Femur (tissue), 1 donor: ENCODE measurements at regions not wholly inside any gene's neighbourhood (a gene's known extent, or its start where the extent isn't known, plus 50 kb on each side); places are given as distances from the start of the nearest gene placed in this dataset.

Experiments
- DNase-seq: peaks from one replicate; pipeline ENCODE4 v3.0.0-alpha.2; 2017

- no peak for DNase-seq
These were observed 296.0 kb downstream of the PCNX1 start for GRCh38 chr14:71203306-71203705.

GRCh38 chr14:71204231-71204630 is 297.0 kb downstream of the PCNX1 start:
- no peak for DNase-seq

GRCh38 chr14:71204768-71205167 is 297.5 kb downstream of the PCNX1 start:
- DNase-seq = no peak

- no peak for DNase-seq
These were observed 298.9 kb downstream of the PCNX1 start for GRCh38 chr14:71206123-71206522.

- DNase-seq = peak; percentile 55
These were observed 299.6 kb downstream of the PCNX1 start for GRCh38 chr14:71206766-71207371.

GRCh38 chr14:71208702-71209357 is 301.6 kb downstream of the PCNX1 start:
- no peak for DNase-seq

GRCh38 chr14:71209888-71210287 is 302.6 kb downstream of the PCNX1 start:
- no peak for DNase-seq

GRCh38 chr14:71212093-71212492 is 304.8 kb downstream of the PCNX1 start:
- DNase-seq = no peak

- no peak for DNase-seq
These were observed 305.4 kb downstream of the PCNX1 start for GRCh38 chr14:71212683-71213107.

GRCh38 chr14:71214241-71214640 is 307.0 kb downstream of the PCNX1 start:
- no peak for DNase-seq

GRCh38 chr14:71220462-71220861 is 313.2 kb downstream of the PCNX1 start:
- no peak for DNase-seq

- no peak for DNase-seq
These were observed 313.9 kb downstream of the PCNX1 start for GRCh38 chr14:71221119-71221518.

GRCh38 chr14:71225113-71225512 is 317.9 kb downstream of the PCNX1 start:
- no peak for DNase-seq

GRCh38 chr14:71228711-71229110 is 321.5 kb downstream of the PCNX1 start:
- no peak for DNase-seq

GRCh38 chr14:71229875-71230274 is 322.6 kb downstream of the PCNX1 start:
- DNase-seq = no peak

- DNase-seq = no peak
These were observed 323.6 kb downstream of the PCNX1 start for GRCh38 chr14:71230897-71231296.

GRCh38 chr14:71231521-71232393 is 324.5 kb downstream of the PCNX1 start:
- no peak for DNase-seq

- no peak for DNase-seq
These were observed 325.2 kb downstream of the PCNX1 start for GRCh38 chr14:71232506-71232905.

GRCh38 chr14:71235875-71236274 is 328.6 kb downstream of the PCNX1 start:
- DNase-seq = peak; percentile 32

- DNase-seq = no peak
These were observed 329.2 kb downstream of the PCNX1 start for GRCh38 chr14:71236487-71236886.

GRCh38 chr14:71237556-71237955 is 330.3 kb downstream of the PCNX1 start:
- DNase-seq = no peak

- DNase-seq = no peak
These were observed 331.6 kb downstream of the PCNX1 start for GRCh38 chr14:71238835-71239234.

- no peak for DNase-seq
These were observed 332.9 kb downstream of the PCNX1 start for GRCh38 chr14:71240171-71240570.
